ENCODE measurements at regions not wholly inside any gene's neighbourhood (a gene's known extent, or its start where the extent isn't known, plus 50 kb on each side); places are given as distances from the start of the nearest gene placed in this dataset.
"Not testable (repeated sequence)": the region's sequence is repeated elsewhere in the genome, so short reads cannot be mapped to it uniquely, and the experiment has no call there.

DNA sequence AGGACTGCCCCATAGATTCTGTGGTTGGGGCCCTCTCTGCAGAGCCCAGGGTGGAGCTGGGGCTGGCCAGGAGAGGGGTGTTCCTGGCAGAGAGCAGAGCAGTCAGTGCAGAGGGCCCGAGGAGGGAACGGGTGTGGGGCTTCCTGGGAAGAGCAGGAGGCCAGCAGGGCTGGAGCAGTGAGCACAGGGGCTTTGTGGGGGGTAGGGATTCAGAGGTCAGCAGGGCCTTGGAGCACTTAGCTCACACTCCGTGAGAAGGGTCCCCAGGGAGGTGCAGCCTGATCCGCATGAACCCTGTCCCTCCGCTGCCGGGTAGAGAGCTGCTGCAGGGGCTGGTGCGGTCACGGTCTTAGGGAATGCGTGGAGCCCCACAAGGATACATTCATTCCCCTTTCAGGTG is 113.0 kb upstream of the CIBAR2 start:
- DNase-seq (ENCODE audit: low read depth), result no peak
- no peak for TF ChIP-seq CTCF (IDR thresholded peaks at IDR 0.05; ENCODE audit: insufficient read depth, low read length)
- H3K4me3 ChIP-seq (ENCODE audit: low read depth, low read length), result no peak overlapping the region

- no peak for DNase-seq (ENCODE audit: low read depth)
- no peak for TF ChIP-seq CTCF (IDR thresholded peaks at IDR 0.05; ENCODE audit: insufficient read depth, low read length)
- no peak overlapping the region for H3K4me3 ChIP-seq (ENCODE audit: low read depth, low read length)
These were observed 113.4 kb upstream of the CIBAR2 start for GRCh38 chr16:85225721-85226120.

DNA sequence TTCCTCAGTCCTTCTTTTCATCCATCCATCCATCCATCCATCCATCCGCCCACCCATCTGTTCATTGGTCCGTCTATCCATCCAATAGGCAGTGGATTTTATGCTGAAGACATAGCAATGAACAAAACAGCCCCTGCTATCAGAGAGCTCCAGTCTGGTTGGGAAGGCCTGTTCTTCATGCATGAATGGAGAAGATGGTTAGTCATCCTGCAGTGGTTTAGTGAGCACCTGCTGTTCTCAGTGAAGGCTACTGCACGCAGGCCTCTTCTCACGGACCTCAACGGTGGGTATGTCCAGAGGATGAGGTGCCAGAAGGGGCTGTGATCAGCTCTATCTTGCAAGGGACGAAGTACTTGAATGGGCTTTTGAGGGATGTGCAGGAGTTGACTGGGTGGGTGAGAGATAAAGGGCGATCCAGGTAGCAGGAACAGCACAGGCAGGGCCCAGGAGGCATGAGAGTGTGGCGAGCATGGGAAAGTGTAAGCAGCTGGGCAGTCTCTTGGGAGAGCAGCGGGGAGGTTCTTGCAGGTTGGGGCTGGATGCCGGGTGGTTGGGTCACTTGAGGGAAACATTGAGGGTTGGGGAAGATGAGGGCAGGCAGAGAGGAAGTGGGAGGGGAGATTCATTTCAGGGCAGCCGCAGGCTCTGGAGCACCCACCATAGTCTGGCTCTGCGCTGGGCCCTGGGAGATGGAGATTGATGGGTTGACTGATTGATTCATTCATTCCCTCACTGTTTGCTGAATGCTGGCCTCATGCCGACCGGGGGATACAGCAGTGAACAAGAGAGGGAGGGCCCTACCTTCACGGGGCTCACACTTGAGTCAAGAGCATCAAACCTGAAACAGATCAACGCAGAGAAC is 115.0 kb upstream of the CIBAR2 start:
- no peak for DNase-seq (ENCODE audit: low read depth)

GRCh38 chr16:85227946-85228862 is 115.9 kb upstream of the CIBAR2 start:
- peak; percentile 58 for DNase-seq (ENCODE audit: low read depth)
- peak; percentile 47 for TF ChIP-seq CTCF (IDR thresholded peaks at IDR 0.05; ENCODE audit: insufficient read depth, low read length)
- no peak overlapping the region for H3K4me3 ChIP-seq (ENCODE audit: low read depth, low read length)

More for the DNA sequence above, 115.0 kb upstream of the CIBAR2 start:
- no peak for TF ChIP-seq CTCF (IDR thresholded peaks at IDR 0.05; ENCODE audit: insufficient read depth, low read length)
- no peak overlapping the region for H3K4me3 ChIP-seq (ENCODE audit: low read depth, low read length)

- TF ChIP-seq CTCF (IDR thresholded peaks at IDR 0.05; ENCODE audit: insufficient read depth, low read length), result no peak
- no peak for DNase-seq (ENCODE audit: low read depth)
These were observed 116.7 kb upstream of the CIBAR2 start for GRCh38 chr16:85228970-85229430.

GRCh38 chr16:85229869-85230462 is 117.7 kb upstream of the CIBAR2 start:
- H3K4me3 ChIP-seq (ENCODE audit: low read depth, low read length), result no peak overlapping the region
- no peak for TF ChIP-seq CTCF (IDR thresholded peaks at IDR 0.05; ENCODE audit: insufficient read depth, low read length)
- DNase-seq (ENCODE audit: low read depth), result no peak

More at GRCh38 chr16:85228970-85229430, 116.7 kb upstream of the CIBAR2 start:
- no peak overlapping the region for H3K4me3 ChIP-seq (ENCODE audit: low read depth, low read length)

DNA sequence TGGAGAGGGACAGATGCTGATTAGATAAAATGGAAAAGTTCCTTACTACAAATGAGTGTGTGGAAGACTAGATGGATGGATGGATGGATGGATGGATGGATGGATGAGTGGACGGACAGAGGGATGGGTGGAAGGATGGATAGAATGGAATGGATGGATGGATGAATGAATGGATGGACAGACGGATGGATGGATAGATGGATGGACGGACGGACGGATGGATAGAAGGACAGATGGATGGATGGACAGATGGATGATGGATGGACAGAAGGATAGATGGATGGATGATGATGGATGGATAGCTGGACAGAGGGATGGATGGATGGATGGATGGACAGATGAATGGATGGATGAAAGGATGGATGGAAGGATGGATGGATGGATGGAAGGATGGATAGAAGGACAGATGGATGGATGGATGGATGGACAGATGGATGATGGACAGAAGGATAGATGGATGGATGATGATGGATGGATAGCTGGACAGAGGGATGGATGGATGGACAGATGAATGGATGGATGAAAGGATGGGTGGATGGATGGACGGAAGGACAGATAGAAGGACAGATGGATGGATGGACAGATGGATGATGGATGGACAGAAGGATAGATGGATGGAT is 118.6 kb upstream of the CIBAR2 start:
- not testable (repeated sequence) for DNase-seq (ENCODE audit: low read depth); H3K4me3 ChIP-seq (ENCODE audit: low read depth, low read length)

Data from fibroblast of the aortic adventitia (primary cell).